Endothelial cell of umbilical vein (primary cell): ENCODE measurements at regions not wholly inside any gene's neighbourhood (a gene's known extent, or its start where the extent isn't known, plus 50 kb on each side); places are given as distances from the start of the nearest gene placed in this dataset.

ENCODE experiments used
- BruUV-seq: library from RNA; stranded (reverse); fragments of 400-500 nt; replicated peaks from 2 replicates; lab custom pipeline; 2021; lab: Mats Ljungman, UMichigan
- CTCF ChIA-PET: fragments of 300-600, 350-600 bp; sonication (Branson Sonifier 250); formaldehyde crosslinking; loops from one replicate; lab custom pipeline; 2021; ENCODE audit warnings: antibody characterized with exemption, inconsistent platforms; lab: Charles Lee
- POLR2A ChIA-PET: fragments of 300-600, 350-600 bp; sonication (Branson Sonifier 250); formaldehyde crosslinking; loops from one replicate; lab custom pipeline; 2021; ENCODE audit warnings: antibody characterized with exemption, inconsistent platforms; lab: Charles Lee
- DNase-seq: peaks from one replicate; pipeline ENCODE4 v3.0.0-alpha.2; 2011; ENCODE audit warnings: low read depth, low spot score
- FAIRE-seq: peaks from 2 replicates; lab custom pipeline; 2011; peaks lifted over from hg19 to GRCh38; lab: Jason Lieb, UNC
- H2AFZ ChIP-seq: 2 replicates; pipeline ENCODE4 v1.6.0; 2012; ENCODE audit warnings: low read depth, low read length, control low read depth, inconsistent platforms
- H3K27ac ChIP-seq: 2 replicates; pipeline ENCODE4 v1.5.1; 2011; ENCODE audit warnings: low read depth, mild to moderate bottlenecking, control low read depth, low read length, moderate library complexity; ENCODE audit not compliant: insufficient read depth
- H3K27me3 ChIP-seq, 2 experiments: 2 replicates each; pipeline versions ENCODE4 v1.6.0 to v1.6.1; 2011; ENCODE audit warnings: low read length in 2 of 2, mixed read lengths in 1 of 2; ENCODE audit not compliant: control insufficient read depth in 2 of 2, insufficient read depth in 2 of 2
- H3K36me3 ChIP-seq, 2 experiments: 2 replicates in 1 of 2; 3 replicates in 1 of 2; pipeline ENCODE4 v1.5.1; 2011; ENCODE audit warnings: low read length in 2 of 2, mild to moderate bottlenecking in 1 of 2, moderate library complexity in 1 of 2; ENCODE audit not compliant: control insufficient read depth in 2 of 2, insufficient read depth in 2 of 2; ENCODE audit errors: extremely low read depth in 1 of 2
- H3K4me1 ChIP-seq: 3 replicates; pipeline ENCODE4 v1.5.1; 2011; ENCODE audit warnings: mild to moderate bottlenecking, low read length; ENCODE audit not compliant: control insufficient read depth, insufficient read depth; ENCODE audit errors: extremely low read depth
- H3K4me2 ChIP-seq: 2 replicates; pipeline ENCODE4 v1.6.1; 2011; ENCODE audit warnings: low read length, control low read depth, mixed read lengths; ENCODE audit not compliant: insufficient read depth
- H3K4me3 ChIP-seq, 3 experiments: fragments of 200-600 bp in 1 of 3; sonication (generic), shearing (Covaris generic) in 1 of 3; replicated peaks in 1 of 3; 2 replicates each; pipeline ENCODE4 v1.5.1; 2011 to 2016; ENCODE audit warnings: control low read depth in 3 of 3, low read length in 3 of 3, mild to moderate bottlenecking in 2 of 3, inconsistent platforms in 1 of 3, low read depth in 1 of 3, moderate library complexity in 1 of 3; ENCODE audit not compliant: insufficient read depth in 1 of 3
- H3K79me2 ChIP-seq: 2 replicates; pipeline ENCODE4 v1.6.0; 2012; ENCODE audit warnings: low read length, inconsistent platforms; ENCODE audit not compliant: control insufficient read depth, insufficient read depth
- H3K9ac ChIP-seq: replicated peaks from 2 replicates; pipeline ENCODE3; 2011; ENCODE audit warnings: low read length, control low read depth; ENCODE audit not compliant: insufficient read depth; ENCODE audit errors: extremely low read depth
- H3K9me1 ChIP-seq: replicated peaks from 3 replicates; pipeline ENCODE4 v1.6.0; 2011; ENCODE audit warnings: mild to moderate bottlenecking, low read length; ENCODE audit not compliant: control insufficient read depth, insufficient read depth; ENCODE audit errors: extremely low read depth
- H3K9me3 ChIP-seq: replicated peaks from 2 replicates; pipeline ENCODE4 v1.5.1; 2012; ENCODE audit warnings: low read length, inconsistent platforms; ENCODE audit not compliant: control insufficient read depth, insufficient read depth
- H4K20me1 ChIP-seq: replicated peaks from 2 replicates; pipeline ENCODE3; 2011; ENCODE audit warnings: mild to moderate bottlenecking, low read length; ENCODE audit not compliant: control insufficient read depth, insufficient read depth; ENCODE audit errors: extremely low read depth
- EZH2 ChIP-seq: IDR thresholded peaks from 2 replicates; pipeline ENCODE4 v1.6.1; 2012; ENCODE audit warnings: borderline replicate concordance, low read depth, mild to moderate bottlenecking, moderate library complexity, low read length, inconsistent platforms; ENCODE audit not compliant: severe bottlenecking
- FOS ChIP-seq: IDR thresholded peaks from 2 replicates; pipeline ENCODE4 v1.6.1; 2011; ENCODE audit warnings: mild to moderate bottlenecking, low read length, moderate library complexity, borderline replicate concordance; ENCODE audit not compliant: insufficient read depth
- GATA2 ChIP-seq: IDR thresholded peaks from 2 replicates; pipeline ENCODE4 v1.7.0; 2011; ENCODE audit warnings: low read depth, mild to moderate bottlenecking, moderate library complexity, mixed read lengths, low read length; ENCODE audit not compliant: insufficient read length, insufficient read depth
- JUN ChIP-seq: IDR thresholded peaks from 2 replicates; pipeline ENCODE4 v1.6.1; 2011; ENCODE audit warnings: borderline replicate concordance, low read depth; ENCODE audit not compliant: insufficient read length, insufficient read depth
- MYC ChIP-seq: IDR thresholded peaks from one replicate; pipeline ENCODE4 v1.6.1; 2011; ENCODE audit warnings: mild to moderate bottlenecking, low read depth, low read length
- POLR2A ChIP-seq: IDR thresholded peaks from 2 replicates; pipeline ENCODE4 v1.6.1; 2012; ENCODE audit warnings: low read depth, mild to moderate bottlenecking, control low read depth, low read length
- POLR2AphosphoS5 ChIP-seq: IDR thresholded peaks from 2 replicates; pipeline ENCODE4 v1.6.1; 2012; ENCODE audit warnings: low read depth, mild to moderate bottlenecking, control low read depth, low read length, moderate library complexity; ENCODE audit not compliant: insufficient read depth
- dilution Hi-C: fragments of 300-500 bp; cut with MboI; formaldehyde crosslinking; loops from one replicate; pipeline ENCODE4 v1.15.0; 2019; ENCODE audit warnings: low sequenced_read_pairs; ENCODE audit not compliant: extremely low pct_ligation_motif_present
- intact Hi-C: fragments of 100-400 bp; cut with micrococcal nuclease; formaldehyde crosslinking; loops from one replicate; pipeline ENCODE4 v1.10.0; 2022
- TF ChIP-seq, protein P1 (sequence below): IDR thresholded peaks from 2 replicates; pipeline ENCODE4 v1.6.1; 2011; ENCODE audit not compliant: insufficient read depth, insufficient read length
- TF ChIP-seq, protein P2 (sequence below), 2 donors: IDR thresholded peaks; 1 replicate in 1 of 2; 2 replicates in 1 of 2; pipeline ENCODE4 v1.5.1; 2011; ENCODE audit warnings: low read length in 2 of 2, mild to moderate bottlenecking in 2 of 2, moderate library complexity in 2 of 2, control low read depth in 1 of 2, inconsistent platforms in 1 of 2, low read depth in 1 of 2; ENCODE audit not compliant: insufficient read depth in 1 of 2; ENCODE audit errors: extremely low read depth in 1 of 2

DNA sequence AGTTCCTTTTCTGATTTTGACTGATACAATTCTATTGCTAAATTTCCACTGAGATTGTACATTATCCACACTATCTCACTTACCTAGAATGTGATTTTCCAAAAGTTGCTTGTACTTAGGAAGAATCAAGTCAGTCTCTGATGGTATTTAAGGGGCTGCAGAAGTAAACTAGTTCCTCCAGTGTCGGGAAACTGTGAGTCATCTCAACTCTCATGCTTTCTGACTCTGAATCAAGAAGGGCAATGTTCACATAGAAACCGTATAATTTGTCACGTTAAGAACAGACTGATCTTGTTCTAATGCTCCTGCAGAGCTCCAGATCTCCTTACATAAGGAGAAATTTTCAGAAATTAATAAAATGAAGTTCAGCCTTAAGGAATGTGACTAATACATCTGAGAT, 369.3 kb downstream of the KLF5 start:
- H3K9me1 ChIP-seq: no peaks in the 10 kb centered on the region
- FAIRE-seq (no peak), DNase-seq (no peak)
- H3K4me1 ChIP-seq: no peaks in the 10 kb centered on the region
- CTCF ChIA-PET: no interaction called here
- H3K36me3 ChIP-seq: no peaks in the 10 kb centered on the region
- H3K4me2 ChIP-seq: no peak overlapping the region
- no peaks in the 10 kb centered on the region for H3K27me3 ChIP-seq
- intact Hi-C loops: no loop called here
- H2AFZ ChIP-seq: no peak overlapping the region
- no peaks in the 10 kb centered on the region for H3K9me3 ChIP-seq
- no peaks in the 10 kb centered on the region for H3K79me2 ChIP-seq
- H4K20me1 ChIP-seq: no peaks in the 10 kb centered on the region
- no peak overlapping the region for H3K27ac ChIP-seq
- TF ChIP-seq, protein P1, sequence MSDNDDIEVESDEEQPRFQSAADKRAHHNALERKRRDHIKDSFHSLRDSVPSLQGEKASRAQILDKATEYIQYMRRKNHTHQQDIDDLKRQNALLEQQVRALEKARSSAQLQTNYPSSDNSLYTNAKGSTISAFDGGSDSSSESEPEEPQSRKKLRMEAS: no peak
- TF ChIP-seq EZH2 (no peak), MYC (no peak), FOS (no peak), GATA2 (no peak), JUN (no peak), POLR2A (no peak), POLR2AphosphoS5 (no peak)
- TF ChIP-seq, protein P2, sequence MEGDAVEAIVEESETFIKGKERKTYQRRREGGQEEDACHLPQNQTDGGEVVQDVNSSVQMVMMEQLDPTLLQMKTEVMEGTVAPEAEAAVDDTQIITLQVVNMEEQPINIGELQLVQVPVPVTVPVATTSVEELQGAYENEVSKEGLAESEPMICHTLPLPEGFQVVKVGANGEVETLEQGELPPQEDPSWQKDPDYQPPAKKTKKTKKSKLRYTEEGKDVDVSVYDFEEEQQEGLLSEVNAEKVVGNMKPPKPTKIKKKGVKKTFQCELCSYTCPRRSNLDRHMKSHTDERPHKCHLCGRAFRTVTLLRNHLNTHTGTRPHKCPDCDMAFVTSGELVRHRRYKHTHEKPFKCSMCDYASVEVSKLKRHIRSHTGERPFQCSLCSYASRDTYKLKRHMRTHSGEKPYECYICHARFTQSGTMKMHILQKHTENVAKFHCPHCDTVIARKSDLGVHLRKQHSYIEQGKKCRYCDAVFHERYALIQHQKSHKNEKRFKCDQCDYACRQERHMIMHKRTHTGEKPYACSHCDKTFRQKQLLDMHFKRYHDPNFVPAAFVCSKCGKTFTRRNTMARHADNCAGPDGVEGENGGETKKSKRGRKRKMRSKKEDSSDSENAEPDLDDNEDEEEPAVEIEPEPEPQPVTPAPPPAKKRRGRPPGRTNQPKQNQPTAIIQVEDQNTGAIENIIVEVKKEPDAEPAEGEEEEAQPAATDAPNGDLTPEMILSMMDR (IDR thresholded peaks at IDR 0.05; ENCODE audit: extremely low read depth in 1 of 2, insufficient read depth in 1 of 2, low read depth in 1 of 2, low read length in 2 of 2): no peak
- dilution Hi-C loops: no loop called here
- H3K4me3 ChIP-seq: no peak overlapping the region
- POLR2A ChIA-PET: no interaction called here
- H3K9ac ChIP-seq: no peak overlapping the region
- no TSS peak for BruUV-seq
